GM12865 (cell line): ENCODE measurements at regions not wholly inside any gene's neighbourhood (a gene's known extent, or its start where the extent isn't known, plus 50 kb on each side); places are given as distances from the start of the nearest gene placed in this dataset.

ENCODE experiments used
- DNase-seq: peaks from one replicate; pipeline ENCODE4 v3.0.0; 2010; ENCODE audit warnings: low read depth
- H3K4me3 ChIP-seq: 2 replicates; pipeline ENCODE4 v1.5.1; 2011; ENCODE audit warnings: mild to moderate bottlenecking, low read depth, low read length, control low read depth
- CTCF ChIP-seq: IDR thresholded peaks from 2 replicates; pipeline ENCODE4 v1.5.1; 2011; ENCODE audit warnings: low read length, control low read depth, low read depth, inconsistent platforms; ENCODE audit not compliant: insufficient read depth; ENCODE audit errors: missing control alignments

GRCh38 chr12:124453419-124454351 is 113.7 kb downstream of the NCOR2 start:
- H3K4me3 ChIP-seq: peak overlapping the region; percentile 54
- no peak for TF ChIP-seq CTCF
- DNase-seq: peak; percentile 92

GRCh38 chr12:124452576-124453331 is 114.7 kb downstream of the NCOR2 start:
- no peak for TF ChIP-seq CTCF
- peak overlapping the region; percentile 54 for H3K4me3 ChIP-seq
- peak; percentile 44 for DNase-seq

- TF ChIP-seq CTCF: no peak
- no peak for DNase-seq
- H3K4me3 ChIP-seq: no peak overlapping the region
Observed at GRCh38 chr12:124451637-124452243, 115.7 kb downstream of the NCOR2 start.

GRCh38 chr12:124451016-124451415 is 116.4 kb downstream of the NCOR2 start:
- no peak for TF ChIP-seq CTCF
- no peak for DNase-seq
- H3K4me3 ChIP-seq: no peak overlapping the region

- no peak for TF ChIP-seq CTCF
- no peak for DNase-seq
- H3K4me3 ChIP-seq: no peak overlapping the region
Observed at GRCh38 chr12:124450376-124450750, 117.0 kb downstream of the NCOR2 start.

GRCh38 chr12:124449623-124450375 is 117.6 kb downstream of the NCOR2 start:
- DNase-seq: no peak
- no peak overlapping the region for H3K4me3 ChIP-seq
- TF ChIP-seq CTCF: no peak
